Sigmoid colon (tissue), 4 donors: ENCODE measurements at regions not wholly inside any gene's neighbourhood (a gene's known extent, or its start where the extent isn't known, plus 50 kb on each side); places are given as distances from the start of the nearest gene placed in this dataset.

ENCODE experiments used
- EP300 ChIP-seq, 4 donors: sonication (generic); formaldehyde crosslinking; IDR thresholded peaks; one replicate each; pipeline ENCODE4 v1.6.1; 2017; ENCODE audit warnings: antibody characterized with exemption in 4 of 4
- POLR2A ChIP-seq, 2 donors: fragments of 450-650 bp; IDR thresholded peaks; one replicate each; pipeline ENCODE4 v1.6.1; 2016; ENCODE audit warnings: antibody characterized with exemption in 2 of 2, mild to moderate bottlenecking in 2 of 2, moderate library complexity in 2 of 2
- TF ChIP-seq, protein P1 (sequence below), 4 experiments: fragments of 450-650 bp in 3 of 4; fragments of 200-600 bp in 1 of 4; IDR thresholded peaks; one replicate each; pipeline ENCODE4 v1.5.1; 2016 to 2019; ENCODE audit warnings: antibody characterized with exemption in 4 of 4, mild to moderate bottlenecking in 3 of 4, moderate library complexity in 2 of 4

DNA sequence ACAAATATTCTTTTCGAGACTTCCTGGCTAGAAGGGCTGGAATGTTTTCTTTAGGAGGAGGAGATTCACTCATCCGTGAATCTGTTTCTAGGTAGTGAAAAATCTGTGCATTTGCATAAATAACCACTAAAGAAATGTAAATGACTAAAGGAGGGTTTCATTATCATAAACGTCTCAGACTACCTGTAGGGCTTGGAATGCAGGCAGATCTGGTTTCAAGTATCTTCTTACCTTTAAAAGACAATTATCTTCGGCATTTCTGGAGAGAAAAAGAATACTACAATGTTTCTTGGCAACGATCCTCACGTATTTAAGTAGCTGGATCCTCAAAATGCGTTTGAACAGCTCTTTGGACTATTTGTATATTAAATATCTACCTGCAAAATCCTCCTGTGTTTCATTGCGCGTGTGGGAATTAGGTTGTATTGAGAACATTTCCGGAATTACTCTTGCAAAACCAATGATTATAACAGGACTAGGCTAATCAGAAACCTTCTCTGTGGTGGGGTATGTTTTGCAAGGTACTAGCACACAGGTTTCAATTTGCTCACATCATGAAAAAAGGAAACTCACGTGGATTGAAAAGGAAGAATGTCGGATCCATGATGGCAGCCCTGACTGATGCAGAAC, 291.1 kb upstream of the ARGLU1 start:
- TF ChIP-seq, protein P1, sequence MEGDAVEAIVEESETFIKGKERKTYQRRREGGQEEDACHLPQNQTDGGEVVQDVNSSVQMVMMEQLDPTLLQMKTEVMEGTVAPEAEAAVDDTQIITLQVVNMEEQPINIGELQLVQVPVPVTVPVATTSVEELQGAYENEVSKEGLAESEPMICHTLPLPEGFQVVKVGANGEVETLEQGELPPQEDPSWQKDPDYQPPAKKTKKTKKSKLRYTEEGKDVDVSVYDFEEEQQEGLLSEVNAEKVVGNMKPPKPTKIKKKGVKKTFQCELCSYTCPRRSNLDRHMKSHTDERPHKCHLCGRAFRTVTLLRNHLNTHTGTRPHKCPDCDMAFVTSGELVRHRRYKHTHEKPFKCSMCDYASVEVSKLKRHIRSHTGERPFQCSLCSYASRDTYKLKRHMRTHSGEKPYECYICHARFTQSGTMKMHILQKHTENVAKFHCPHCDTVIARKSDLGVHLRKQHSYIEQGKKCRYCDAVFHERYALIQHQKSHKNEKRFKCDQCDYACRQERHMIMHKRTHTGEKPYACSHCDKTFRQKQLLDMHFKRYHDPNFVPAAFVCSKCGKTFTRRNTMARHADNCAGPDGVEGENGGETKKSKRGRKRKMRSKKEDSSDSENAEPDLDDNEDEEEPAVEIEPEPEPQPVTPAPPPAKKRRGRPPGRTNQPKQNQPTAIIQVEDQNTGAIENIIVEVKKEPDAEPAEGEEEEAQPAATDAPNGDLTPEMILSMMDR (IDR thresholded peaks at IDR 0.05): no peak
- no peak for TF ChIP-seq EP300 (IDR thresholded peaks at IDR 0.05)
- no peak for TF ChIP-seq POLR2A (IDR thresholded peaks at IDR 0.05)
